ENCODE measurements at regions not wholly inside any gene's neighbourhood (a gene's known extent, or its start where the extent isn't known, plus 50 kb on each side); places are given as distances from the start of the nearest gene placed in this dataset.

DNA sequence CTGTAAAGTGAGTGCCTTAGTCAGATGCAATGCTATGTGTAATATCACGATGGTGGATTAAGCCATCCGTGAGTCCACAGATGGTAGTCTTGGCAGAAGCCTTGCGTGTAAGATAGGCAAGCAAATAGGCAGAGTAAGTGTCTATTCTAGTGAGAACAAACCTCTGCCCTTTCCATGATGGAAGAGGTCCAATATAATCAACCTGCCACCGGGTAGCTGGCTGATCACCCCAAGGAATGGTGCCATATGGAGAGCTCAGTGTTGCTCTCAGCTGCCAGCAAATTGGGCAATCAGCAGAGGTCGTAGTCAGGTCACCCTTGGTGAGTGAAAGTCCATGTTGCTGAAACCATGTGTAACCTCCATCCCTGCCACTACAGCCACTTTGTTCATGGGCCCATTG is 371.2 kb upstream of the LRFN5 start:
- H3K36me3 ChIP-seq (ENCODE audit: low read length): no peaks in the 10 kb centered on the region

DNA sequence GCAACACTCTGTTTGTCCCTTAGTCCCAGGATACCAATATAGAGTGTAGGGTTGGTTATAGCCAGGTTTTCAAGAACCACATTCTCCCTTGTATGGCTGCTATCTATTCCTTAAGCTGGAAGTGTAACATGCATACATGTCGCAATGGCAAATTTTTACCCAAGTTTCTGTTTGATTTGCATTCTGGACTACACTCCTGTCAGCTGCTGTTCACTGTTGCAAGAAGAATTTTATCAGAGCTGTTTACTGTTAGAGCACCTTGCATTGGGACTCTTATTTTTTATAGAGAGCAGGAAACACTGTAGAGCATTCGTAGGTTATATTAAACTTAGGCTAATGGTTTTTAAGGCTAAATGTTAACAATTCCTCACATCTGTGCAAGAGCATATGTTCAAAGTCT is 376.0 kb upstream of the LRFN5 start:
- no peak overlapping the region for H3K9ac ChIP-seq (ENCODE audit: low read length)
- no peak overlapping the region for H3K4me3 ChIP-seq (ENCODE audit: insufficient read depth, low read length, poor library complexity, severe bottlenecking)
- H3F3A ChIP-seq (ENCODE audit: insufficient read depth): no peaks in the 10 kb centered on the region
- H3K79me2 ChIP-seq (ENCODE audit: insufficient read depth, low read length): no peaks in the 10 kb centered on the region
- H3K9me2 ChIP-seq (replicated peaks; ENCODE audit: insufficient read depth, low read length): no peaks in the 10 kb centered on the region
- TF ChIP-seq, protein P1, sequence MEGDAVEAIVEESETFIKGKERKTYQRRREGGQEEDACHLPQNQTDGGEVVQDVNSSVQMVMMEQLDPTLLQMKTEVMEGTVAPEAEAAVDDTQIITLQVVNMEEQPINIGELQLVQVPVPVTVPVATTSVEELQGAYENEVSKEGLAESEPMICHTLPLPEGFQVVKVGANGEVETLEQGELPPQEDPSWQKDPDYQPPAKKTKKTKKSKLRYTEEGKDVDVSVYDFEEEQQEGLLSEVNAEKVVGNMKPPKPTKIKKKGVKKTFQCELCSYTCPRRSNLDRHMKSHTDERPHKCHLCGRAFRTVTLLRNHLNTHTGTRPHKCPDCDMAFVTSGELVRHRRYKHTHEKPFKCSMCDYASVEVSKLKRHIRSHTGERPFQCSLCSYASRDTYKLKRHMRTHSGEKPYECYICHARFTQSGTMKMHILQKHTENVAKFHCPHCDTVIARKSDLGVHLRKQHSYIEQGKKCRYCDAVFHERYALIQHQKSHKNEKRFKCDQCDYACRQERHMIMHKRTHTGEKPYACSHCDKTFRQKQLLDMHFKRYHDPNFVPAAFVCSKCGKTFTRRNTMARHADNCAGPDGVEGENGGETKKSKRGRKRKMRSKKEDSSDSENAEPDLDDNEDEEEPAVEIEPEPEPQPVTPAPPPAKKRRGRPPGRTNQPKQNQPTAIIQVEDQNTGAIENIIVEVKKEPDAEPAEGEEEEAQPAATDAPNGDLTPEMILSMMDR (IDR thresholded peaks at IDR 0.05; ENCODE audit: insufficient read depth, low read length, poor library complexity, severe bottlenecking): no peak
- TF ChIP-seq EZH2phosphoT487 (conservative IDR thresholded peaks at IDR 0.05; ENCODE audit: low read length): no peak
- no peak overlapping the region for H3K27ac ChIP-seq (ENCODE audit: low read depth, low read length)
- H3K9me3 ChIP-seq (ENCODE audit: insufficient read depth, low read length): no peaks in the 10 kb centered on the region
- no peaks in the 10 kb centered on the region for H3K27me3 ChIP-seq (ENCODE audit: low read length)
- H2AFZ ChIP-seq (ENCODE audit: low read depth, low read length, severe bottlenecking): no peak overlapping the region
- no peaks in the 10 kb centered on the region for H4K20me1 ChIP-seq (ENCODE audit: low read depth, low read length)
- no peak overlapping the region for H3K4me2 ChIP-seq (ENCODE audit: low read depth, low read length, poor library complexity, severe bottlenecking)
- no peaks in the 10 kb centered on the region for H3K36me3 ChIP-seq (ENCODE audit: low read length)

More for the DNA sequence above, 371.2 kb upstream of the LRFN5 start:
- H3K4me2 ChIP-seq (ENCODE audit: low read depth, low read length, poor library complexity, severe bottlenecking): no peak overlapping the region
- no peak overlapping the region for H3K27ac ChIP-seq (ENCODE audit: low read depth, low read length)
- H3K9me3 ChIP-seq (ENCODE audit: insufficient read depth, low read length): no peaks in the 10 kb centered on the region
- H3F3A ChIP-seq (ENCODE audit: insufficient read depth): no peaks in the 10 kb centered on the region
- TF ChIP-seq, protein P1 (IDR thresholded peaks at IDR 0.05; ENCODE audit: insufficient read depth, low read length, poor library complexity, severe bottlenecking): no peak
- no peak for TF ChIP-seq EZH2phosphoT487 (conservative IDR thresholded peaks at IDR 0.05; ENCODE audit: low read length)
- no peaks in the 10 kb centered on the region for H4K20me1 ChIP-seq (ENCODE audit: low read depth, low read length)
- H3K9me2 ChIP-seq (replicated peaks; ENCODE audit: insufficient read depth, low read length): no peaks in the 10 kb centered on the region
- no peak overlapping the region for H3K4me3 ChIP-seq (ENCODE audit: insufficient read depth, low read length, poor library complexity, severe bottlenecking)
- H3K9ac ChIP-seq (ENCODE audit: low read length): no peak overlapping the region
- H3K27me3 ChIP-seq (ENCODE audit: low read length): no peaks in the 10 kb centered on the region
- no peaks in the 10 kb centered on the region for H3K79me2 ChIP-seq (ENCODE audit: insufficient read depth, low read length)
- no peak overlapping the region for H2AFZ ChIP-seq (ENCODE audit: low read depth, low read length, severe bottlenecking)

GRCh38 chr14:41229824-41230223 is 376.9 kb upstream of the LRFN5 start:
- Histone ChIP-seq H3K36me3 (ENCODE audit: low read length) (no peaks in the 10 kb centered on the region), H3K4me2 (ENCODE audit: low read depth, low read length, poor library complexity, severe bottlenecking) (no peak overlapping the region), H3K9me3 (ENCODE audit: insufficient read depth, low read length) (no peaks in the 10 kb centered on the region), H2AFZ (ENCODE audit: low read depth, low read length, severe bottlenecking) (no peak overlapping the region), H3F3A (ENCODE audit: insufficient read depth) (no peaks in the 10 kb centered on the region), H3K9me2 (replicated peaks; ENCODE audit: insufficient read depth, low read length) (no peaks in the 10 kb centered on the region), H4K20me1 (ENCODE audit: low read depth, low read length) (no peaks in the 10 kb centered on the region), H3K79me2 (ENCODE audit: insufficient read depth, low read length) (no peaks in the 10 kb centered on the region), H3K9ac (ENCODE audit: low read length) (no peak overlapping the region), H3K4me3 (ENCODE audit: insufficient read depth, low read length, poor library complexity, severe bottlenecking) (no peak overlapping the region), H3K27me3 (ENCODE audit: low read length) (no peaks in the 10 kb centered on the region), H3K27ac (ENCODE audit: low read depth, low read length) (no peak overlapping the region)
- TF ChIP-seq, protein P1 (IDR thresholded peaks at IDR 0.05; ENCODE audit: insufficient read depth, low read length, poor library complexity, severe bottlenecking): no peak
- TF ChIP-seq EZH2phosphoT487 (conservative IDR thresholded peaks at IDR 0.05; ENCODE audit: low read length): no peak
